Spinal cord (tissue), 9 donors: ENCODE measurements at regions not wholly inside any gene's neighbourhood (a gene's known extent, or its start where the extent isn't known, plus 50 kb on each side); places are given as distances from the start of the nearest gene placed in this dataset.
A peak's percentile ranks its signal among the peaks of the same experiment; 100 is the strongest.

Source experiments
- DNase-seq, 6 donors: peaks; one replicate each; pipeline versions ENCODE4 v3.0.0 to v3.0.0-alpha.2; 2013 to 2015; ENCODE audit warnings: low spot score in 6 of 6, low read depth in 4 of 6
- H3K27ac ChIP-seq: one replicate; pipeline ENCODE4 v1.5.1; 2013; ENCODE audit warnings: low read depth, low read length, control low read depth
- H3K27me3 ChIP-seq: one replicate; pipeline ENCODE4 v1.6.1; 2013; ENCODE audit warnings: low read length; ENCODE audit not compliant: control insufficient read depth, insufficient read depth
- H3K36me3 ChIP-seq: one replicate; pipeline ENCODE4 v1.6.1; 2013; ENCODE audit warnings: low read length; ENCODE audit not compliant: control insufficient read depth, insufficient read depth
- H3K4me1 ChIP-seq: one replicate; pipeline ENCODE4 v1.6.1; 2013; ENCODE audit warnings: low read length; ENCODE audit not compliant: control insufficient read depth, insufficient read depth
- H3K4me3 ChIP-seq: one replicate; pipeline ENCODE4 v1.5.1; 2013; ENCODE audit warnings: low read depth, low read length, control low read depth
- H3K9me3 ChIP-seq: one replicate; pipeline ENCODE4 v1.6.1; 2013; ENCODE audit warnings: low read length; ENCODE audit not compliant: control insufficient read depth, insufficient read depth
- WGBS: methylation state at CpG from one replicate; pipeline ENCODE4 v1.1.5; 2013; ENCODE audit warnings: missing lambda C conversion rate; ENCODE audit not compliant: insufficient coverage; 5-methylcytosine and 5-hydroxymethylcytosine counted together
- donor health status: healthy.

GRCh38 chr2:59047373-59047995 lies 806.4 kb upstream of the FANCL start:
- Histone ChIP-seq H3K4me1 (no peaks in the 10 kb centered on the region), H3K36me3 (no peaks in the 10 kb centered on the region), H3K27ac (no peak overlapping the region), H3K27me3 (no peaks in the 10 kb centered on the region), H3K4me3 (no peak overlapping the region), H3K9me3 (no peaks in the 10 kb centered on the region)
- peak in 2 of 6 donors; percentile 27 to 82 for DNase-seq
- WGBS, result 20% methylated on average over 1 of the region's 4 CpGs

DNA sequence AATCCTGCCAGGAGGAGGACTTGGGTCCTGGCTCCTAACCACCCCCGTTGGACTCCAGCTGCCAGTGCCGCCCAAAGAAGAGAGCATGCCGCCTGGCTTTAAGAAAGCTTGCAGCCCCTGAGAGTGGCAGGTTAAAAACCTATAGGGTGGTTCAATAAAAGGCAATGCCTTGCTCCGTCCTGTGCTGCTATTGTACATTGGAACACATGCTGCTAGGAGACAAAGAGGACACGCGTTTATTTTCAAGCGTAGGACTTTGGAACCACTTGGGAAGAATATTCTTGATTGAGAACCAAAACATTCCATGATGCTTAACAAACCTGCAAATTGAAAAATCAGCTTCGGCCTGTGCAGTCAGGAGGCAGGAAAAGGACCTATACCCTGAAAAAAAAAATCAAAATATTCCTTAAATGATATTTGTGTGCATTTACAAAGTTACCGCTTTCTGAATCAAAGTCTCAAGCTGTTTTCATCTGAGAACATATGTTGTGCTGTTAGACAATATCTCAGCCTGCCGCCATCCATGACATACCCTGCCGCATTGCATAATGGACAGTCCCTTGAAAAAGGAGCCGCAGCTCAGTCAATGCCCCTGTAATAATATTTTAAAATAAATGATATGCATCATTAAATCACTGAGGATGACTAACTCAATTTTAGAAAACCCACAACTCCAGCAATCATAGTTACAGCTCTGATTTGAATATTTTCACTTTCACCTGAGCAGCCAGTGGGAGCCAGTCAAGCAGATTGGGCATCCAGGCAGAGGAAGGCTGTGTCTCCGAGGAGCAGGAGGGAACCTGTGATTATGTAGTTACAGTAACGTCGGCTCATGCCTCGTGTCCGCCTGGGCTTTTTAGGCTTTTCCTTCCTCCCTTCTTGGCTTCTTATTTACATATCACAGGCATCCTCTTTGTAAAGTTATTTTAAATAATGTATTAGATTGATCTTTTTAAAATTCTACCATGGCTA lies 805.6 kb upstream of the FANCL start:
- DNase-seq, result peak in 1 of 6 donors; percentile 63
- 46% methylated on average over 9 of the region's 17 CpGs for WGBS
- Histone ChIP-seq H3K27ac (no peak overlapping the region), H3K27me3 (no peaks in the 10 kb centered on the region), H3K4me3 (no peak overlapping the region), H3K36me3 (no peaks in the 10 kb centered on the region), H3K4me1 (no peaks in the 10 kb centered on the region), H3K9me3 (no peaks in the 10 kb centered on the region)

DNA sequence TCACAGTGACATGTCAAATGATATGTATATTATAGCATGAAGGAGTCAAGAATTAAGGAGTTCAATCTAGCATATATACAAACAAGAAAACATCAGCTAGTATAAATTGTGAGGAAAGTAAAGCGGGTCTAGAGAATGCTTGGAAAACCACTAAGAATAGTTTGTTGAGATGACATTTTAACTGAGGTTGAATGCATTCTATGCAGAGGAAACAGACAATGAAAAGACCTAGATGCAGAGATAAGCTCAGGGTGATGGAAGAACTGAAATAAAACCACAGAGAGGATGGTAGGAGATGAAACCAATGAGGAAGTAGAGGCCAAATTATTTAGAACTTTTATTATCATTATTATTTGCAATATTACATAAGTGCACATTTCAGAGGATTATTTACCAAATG lies 803.6 kb upstream of the FANCL start:
- Histone ChIP-seq H3K9me3 (no peaks in the 10 kb centered on the region), H3K36me3 (no peaks in the 10 kb centered on the region), H3K4me3 (no peak overlapping the region), H3K27ac (no peak overlapping the region), H3K27me3 (no peaks in the 10 kb centered on the region), H3K4me1 (no peaks in the 10 kb centered on the region)
- DNase-seq, result no peak
- WGBS, result 100% methylated on average over 1 of the region's 1 CpG

GRCh38 chr2:59041139-59041538 lies 800.0 kb upstream of the FANCL start:
- H3K4me3 ChIP-seq, result no peak overlapping the region
- DNase-seq, result no peak
- peaks cover 6% of the 10 kb centered on the region for H3K9me3 ChIP-seq
- H3K27me3 ChIP-seq, result no peaks in the 10 kb centered on the region
- WGBS, result 88% methylated on average over 2 of the region's 4 CpGs
- H3K36me3 ChIP-seq, result no peaks in the 10 kb centered on the region
- no peaks in the 10 kb centered on the region for H3K4me1 ChIP-seq
- no peak overlapping the region for H3K27ac ChIP-seq

GRCh38 chr2:59034837-59035236 lies 793.7 kb upstream of the FANCL start:
- no peaks in the 10 kb centered on the region for H3K36me3 ChIP-seq
- H3K9me3 ChIP-seq, result peaks cover 6% of the 10 kb centered on the region
- no peak overlapping the region for H3K4me3 ChIP-seq
- no CpG with 5 or more reads among the region's 1 CpG for WGBS
- H3K27ac ChIP-seq, result no peak overlapping the region
- H3K27me3 ChIP-seq, result no peaks in the 10 kb centered on the region
- no peaks in the 10 kb centered on the region for H3K4me1 ChIP-seq
- no peak for DNase-seq

GRCh38 chr2:59034106-59034505 lies 793.0 kb upstream of the FANCL start:
- H3K4me3 ChIP-seq, result no peak overlapping the region
- no peaks in the 10 kb centered on the region for H3K27me3 ChIP-seq
- DNase-seq, result no peak
- no peaks in the 10 kb centered on the region for H3K4me1 ChIP-seq
- no CpG with 5 or more reads among the region's 3 CpGs for WGBS
- no peaks in the 10 kb centered on the region for H3K36me3 ChIP-seq
- H3K9me3 ChIP-seq, result peaks cover 6% of the 10 kb centered on the region
- no peak overlapping the region for H3K27ac ChIP-seq

GRCh38 chr2:59033661-59034060 lies 792.5 kb upstream of the FANCL start:
- H3K4me3 ChIP-seq, result no peak overlapping the region
- H3K4me1 ChIP-seq, result no peaks in the 10 kb centered on the region
- no peak for DNase-seq
- H3K36me3 ChIP-seq, result no peaks in the 10 kb centered on the region
- no peak overlapping the region for H3K27ac ChIP-seq
- no CpG with 5 or more reads among the region's 1 CpG for WGBS
- no peaks in the 10 kb centered on the region for H3K27me3 ChIP-seq
- H3K9me3 ChIP-seq, result peaks cover 6% of the 10 kb centered on the region

DNA sequence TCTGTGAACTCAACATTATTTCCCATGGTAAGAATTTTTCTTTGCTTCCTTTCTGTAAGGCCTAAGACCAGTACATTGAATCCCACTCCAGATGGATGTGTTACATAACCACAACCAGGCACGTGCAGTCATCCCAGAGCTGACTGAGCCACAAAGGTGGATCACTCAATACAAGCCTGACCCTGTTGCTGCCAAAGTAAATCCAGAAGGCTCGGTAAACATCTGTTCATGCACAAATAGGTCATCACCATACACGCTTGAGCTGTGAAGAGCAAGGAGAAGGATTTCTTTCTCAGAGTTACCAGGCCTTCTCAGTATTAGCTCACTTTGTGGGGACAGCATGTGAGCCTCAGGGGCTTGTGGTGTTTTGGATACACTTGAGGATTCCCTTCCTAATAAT lies 791.4 kb upstream of the FANCL start:
- Histone ChIP-seq H3K27ac (no peak overlapping the region), H3K36me3 (no peaks in the 10 kb centered on the region), H3K9me3 (peaks cover 3% of the 10 kb centered on the region), H3K27me3 (no peaks in the 10 kb centered on the region), H3K4me1 (no peaks in the 10 kb centered on the region), H3K4me3 (no peak overlapping the region)
- DNase-seq, result no peak
- WGBS, result 50% methylated on average over 1 of the region's 3 CpGs

GRCh38 chr2:59029058-59029457 lies 787.9 kb upstream of the FANCL start:
- Histone ChIP-seq H3K27ac (no peak overlapping the region), H3K4me1 (no peaks in the 10 kb centered on the region), H3K4me3 (no peak overlapping the region), H3K9me3 (no peaks in the 10 kb centered on the region), H3K36me3 (no peaks in the 10 kb centered on the region), H3K27me3 (no peaks in the 10 kb centered on the region)
- DNase-seq, result peak in 1 of 6 donors; percentile 48
- 61% methylated on average over 6 of the region's 6 CpGs for WGBS

- no peaks in the 10 kb centered on the region for H3K9me3 ChIP-seq
- no peaks in the 10 kb centered on the region for H3K36me3 ChIP-seq
- no peak for DNase-seq
- WGBS, result 79% methylated on average over 2 of the region's 4 CpGs
- H3K4me1 ChIP-seq, result no peaks in the 10 kb centered on the region
- H3K27me3 ChIP-seq, result no peaks in the 10 kb centered on the region
- no peak overlapping the region for H3K27ac ChIP-seq
- H3K4me3 ChIP-seq, result no peak overlapping the region
Measured at GRCh38 chr2:59027320-59027719, 786.2 kb upstream of the FANCL start.
